ENCODE measurements at regions not wholly inside any gene's neighbourhood (a gene's known extent, or its start where the extent isn't known, plus 50 kb on each side); places are given as distances from the start of the nearest gene placed in this dataset.

GRCh38 chr15:47212222-47213010 is 504.9 kb upstream of the SEMA6D start:
- intact Hi-C loops (cut with DNase I): no loop called here
- DNase-seq: no peak

- intact Hi-C loops (cut with DNase I): no loop called here
- no peak for DNase-seq
These were observed 503.4 kb upstream of the SEMA6D start for GRCh38 chr15:47213883-47214282.

- intact Hi-C loops (cut with DNase I): no loop called here
- DNase-seq: no peak
These were observed 499.0 kb upstream of the SEMA6D start for GRCh38 chr15:47218295-47218694.

- intact Hi-C loops (cut with DNase I): no loop called here
- no peak for DNase-seq
These were observed 472.9 kb upstream of the SEMA6D start for GRCh38 chr15:47244361-47244760.

GRCh38 chr15:47246317-47246716 is 471.0 kb upstream of the SEMA6D start:
- DNase-seq: no peak
- intact Hi-C loops (cut with DNase I): no loop called here

- intact Hi-C loops (cut with DNase I): no loop called here
- DNase-seq: no peak
These were observed 458.8 kb upstream of the SEMA6D start for GRCh38 chr15:47258521-47258920.

GRCh38 chr15:47265686-47266085 is 451.6 kb upstream of the SEMA6D start:
- intact Hi-C loops (cut with DNase I): no loop called here
- DNase-seq: no peak

GRCh38 chr15:47266566-47266965 is 450.7 kb upstream of the SEMA6D start:
- no peak for DNase-seq
- intact Hi-C loops (cut with DNase I): no loop called here

- no peak for DNase-seq
- intact Hi-C loops (cut with DNase I): no loop called here
These were observed 443.4 kb upstream of the SEMA6D start for GRCh38 chr15:47273864-47274263.

- intact Hi-C loops (cut with DNase I): no loop called here
- no peak for DNase-seq
These were observed 434.1 kb upstream of the SEMA6D start for GRCh38 chr15:47283246-47283645.

- intact Hi-C loops (cut with DNase I): no loop called here
- DNase-seq: no peak
These were observed 428.5 kb upstream of the SEMA6D start for GRCh38 chr15:47288794-47289193.

GRCh38 chr15:47289656-47290055 is 427.6 kb upstream of the SEMA6D start:
- intact Hi-C loops (cut with DNase I): no loop called here
- DNase-seq: no peak

- intact Hi-C loops (cut with DNase I): no loop called here
- no peak for DNase-seq
These were observed 425.5 kb upstream of the SEMA6D start for GRCh38 chr15:47291767-47292166.

GRCh38 chr15:47292638-47293190 is 424.6 kb upstream of the SEMA6D start:
- DNase-seq: no peak
- intact Hi-C loops (cut with DNase I): no loop called here

GRCh38 chr15:47293466-47294162 is 423.7 kb upstream of the SEMA6D start:
- DNase-seq: peak in 2 of 10 donors; percentile 66 to 84
- intact Hi-C loops (cut with DNase I): no loop called here

- intact Hi-C loops (cut with DNase I): no loop called here
- DNase-seq: no peak
These were observed 422.5 kb upstream of the SEMA6D start for GRCh38 chr15:47294765-47295259.

GRCh38 chr15:47296881-47297280 is 420.4 kb upstream of the SEMA6D start:
- no peak for DNase-seq
- intact Hi-C loops (cut with DNase I): no loop called here

GRCh38 chr15:47299846-47300434 is 417.4 kb upstream of the SEMA6D start:
- intact Hi-C loops (cut with DNase I): no loop called here
- no peak for DNase-seq

- intact Hi-C loops (cut with DNase I): no loop called here
- DNase-seq: no peak
These were observed 416.7 kb upstream of the SEMA6D start for GRCh38 chr15:47300596-47300995.

- peak in 1 of 10 donors; percentile 62 for DNase-seq
- intact Hi-C loops (cut with DNase I): no loop called here
These were observed 415.8 kb upstream of the SEMA6D start for GRCh38 chr15:47301481-47301880.

- intact Hi-C loops (cut with DNase I): no loop called here
- no peak for DNase-seq
These were observed 412.6 kb upstream of the SEMA6D start for GRCh38 chr15:47304656-47305055.

Data from posterior cingulate gyrus (tissue), 11 donors.